Keratinocyte (primary cell): ENCODE measurements at regions not wholly inside any gene's neighbourhood (a gene's known extent, or its start where the extent isn't known, plus 50 kb on each side); places are given as distances from the start of the nearest gene placed in this dataset.

Source experiments
- DNase-seq: peaks from one replicate; pipeline ENCODE4 v3.0.0-alpha.2; 2011; ENCODE audit warnings: low read depth, missing footprints, low spot score
- FAIRE-seq: peaks from 2 replicates; lab custom pipeline; 2011; peaks lifted over from hg19 to GRCh38; lab: Jason Lieb, UNC
- H2AFZ ChIP-seq: 2 replicates; pipeline ENCODE4 v1.6.0; 2012; ENCODE audit warnings: low read length, control low read depth, inconsistent platforms; ENCODE audit not compliant: control insufficient read depth
- H3K27ac ChIP-seq: 2 replicates; pipeline ENCODE4 v1.5.1; 2011; ENCODE audit warnings: low read length; ENCODE audit not compliant: control insufficient read depth, insufficient read depth
- H3K27me3 ChIP-seq: 3 replicates; pipeline ENCODE4 v1.6.0; 2011; ENCODE audit warnings: low read length; ENCODE audit not compliant: control insufficient read depth, insufficient read depth; ENCODE audit errors: extremely low read depth
- H3K36me3 ChIP-seq, 2 experiments: 2 replicates in 1 of 2; 3 replicates in 1 of 2; pipeline ENCODE4 v1.5.1; 2011; ENCODE audit warnings: low read length in 2 of 2, mild to moderate bottlenecking in 1 of 2; ENCODE audit not compliant: control insufficient read depth in 2 of 2, insufficient read depth in 2 of 2; ENCODE audit errors: extremely low read depth in 1 of 2
- H3K4me1 ChIP-seq: 3 replicates; pipeline ENCODE4 v1.5.1; 2011; ENCODE audit warnings: low read length; ENCODE audit not compliant: control insufficient read depth, insufficient read depth; ENCODE audit errors: extremely low read depth
- H3K4me2 ChIP-seq: 3 replicates; pipeline ENCODE4 v1.6.0; 2011; ENCODE audit warnings: low read depth, low read length; ENCODE audit not compliant: control insufficient read depth, insufficient read depth; ENCODE audit errors: extremely low read depth
- H3K4me3 ChIP-seq, 3 experiments: fragments of 200-600 bp in 1 of 3; sonication (generic) in 1 of 3; 2 replicates in 2 of 3; 3 replicates in 1 of 3; pipeline ENCODE4 v1.5.1; 2011 to 2016; ENCODE audit warnings: low read length in 3 of 3, mild to moderate bottlenecking in 3 of 3, control low read depth in 2 of 3, inconsistent platforms in 1 of 3, low read depth in 1 of 3, mixed read lengths in 1 of 3, mixed run types in 1 of 3, moderate library complexity in 1 of 3; ENCODE audit not compliant: control insufficient read depth in 2 of 3, insufficient read depth in 2 of 3; ENCODE audit errors: extremely low read depth in 1 of 3
- H3K79me2 ChIP-seq: 2 replicates; pipeline ENCODE4 v1.6.0; 2012; ENCODE audit warnings: low read length; ENCODE audit not compliant: control insufficient read depth, insufficient read depth
- H3K9ac ChIP-seq: 3 replicates; pipeline ENCODE4 v1.6.0; 2011; ENCODE audit warnings: low read length; ENCODE audit not compliant: control insufficient read depth, insufficient read depth; ENCODE audit errors: extremely low read depth
- H3K9me1 ChIP-seq: 3 replicates; pipeline ENCODE4 v1.6.0; 2011; ENCODE audit warnings: low read length; ENCODE audit not compliant: control insufficient read depth, insufficient read depth; ENCODE audit errors: extremely low read depth
- H3K9me3 ChIP-seq: 2 replicates; pipeline ENCODE4 v1.5.1; 2012; ENCODE audit warnings: low read depth, low read length; ENCODE audit not compliant: control insufficient read depth
- H4K20me1 ChIP-seq: 3 replicates; pipeline ENCODE4 v1.6.0; 2011; ENCODE audit warnings: low read length; ENCODE audit not compliant: control insufficient read depth, insufficient read depth; ENCODE audit errors: extremely low read depth
- EZH2 ChIP-seq: IDR thresholded peaks from one replicate; pipeline ENCODE4 v1.6.1; 2012; ENCODE audit warnings: inconsistent platforms, mild to moderate bottlenecking, low read length, moderate library complexity
- dilution Hi-C: fragments of 300-500 bp; cut with MboI; formaldehyde crosslinking; loops from one replicate; pipeline ENCODE4 v1.7.0; 2020; ENCODE audit warnings: low sequenced_read_pairs; ENCODE audit not compliant: extremely low pct_ligation_motif_present
- TF ChIP-seq, protein P1 (sequence below), 3 experiments: IDR thresholded peaks in 1 of 3; conservative IDR thresholded peaks in 1 of 3; optimal IDR thresholded peaks in 1 of 3; 2 replicates in 2 of 3; 3 replicates in 1 of 3; pipeline versions ENCODE3 to v1.5.1; 2011; ENCODE audit warnings: low read length in 3 of 3, mild to moderate bottlenecking in 3 of 3, moderate library complexity in 2 of 3, control low read depth in 1 of 3, inconsistent platforms in 1 of 3; ENCODE audit not compliant: insufficient read depth in 2 of 3; ENCODE audit errors: extremely low read depth in 1 of 3

DNA sequence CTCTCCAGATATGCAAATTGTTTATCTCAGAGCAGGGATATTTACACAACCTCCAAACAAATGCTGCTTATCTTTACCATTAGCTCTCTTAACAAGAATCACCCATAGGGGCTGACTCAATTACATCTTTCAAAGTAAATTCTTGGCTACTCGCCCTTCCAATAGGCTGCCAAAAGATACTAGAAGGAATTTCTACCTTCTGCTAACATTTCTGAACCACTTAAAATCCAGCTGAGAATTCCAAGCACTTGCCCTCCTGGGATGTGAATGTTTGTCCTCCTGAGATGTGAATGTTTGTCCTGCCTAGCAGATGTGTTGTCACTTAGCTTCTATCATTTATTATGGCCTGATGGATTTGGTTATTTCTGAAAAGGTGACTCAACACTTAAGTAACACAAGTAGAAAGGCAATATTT is 388.0 kb downstream of the GJA1 start:
- TF ChIP-seq, protein P1, sequence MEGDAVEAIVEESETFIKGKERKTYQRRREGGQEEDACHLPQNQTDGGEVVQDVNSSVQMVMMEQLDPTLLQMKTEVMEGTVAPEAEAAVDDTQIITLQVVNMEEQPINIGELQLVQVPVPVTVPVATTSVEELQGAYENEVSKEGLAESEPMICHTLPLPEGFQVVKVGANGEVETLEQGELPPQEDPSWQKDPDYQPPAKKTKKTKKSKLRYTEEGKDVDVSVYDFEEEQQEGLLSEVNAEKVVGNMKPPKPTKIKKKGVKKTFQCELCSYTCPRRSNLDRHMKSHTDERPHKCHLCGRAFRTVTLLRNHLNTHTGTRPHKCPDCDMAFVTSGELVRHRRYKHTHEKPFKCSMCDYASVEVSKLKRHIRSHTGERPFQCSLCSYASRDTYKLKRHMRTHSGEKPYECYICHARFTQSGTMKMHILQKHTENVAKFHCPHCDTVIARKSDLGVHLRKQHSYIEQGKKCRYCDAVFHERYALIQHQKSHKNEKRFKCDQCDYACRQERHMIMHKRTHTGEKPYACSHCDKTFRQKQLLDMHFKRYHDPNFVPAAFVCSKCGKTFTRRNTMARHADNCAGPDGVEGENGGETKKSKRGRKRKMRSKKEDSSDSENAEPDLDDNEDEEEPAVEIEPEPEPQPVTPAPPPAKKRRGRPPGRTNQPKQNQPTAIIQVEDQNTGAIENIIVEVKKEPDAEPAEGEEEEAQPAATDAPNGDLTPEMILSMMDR (optimal IDR thresholded peaks at IDR 0.05 in 1 of 3, IDR thresholded peaks at IDR 0.05 in 1 of 3, conservative IDR thresholded peaks at IDR 0.05 in 1 of 3; ENCODE audit: extremely low read depth in 1 of 3, insufficient read depth in 2 of 3, low read length in 3 of 3): no peak
- TF ChIP-seq EZH2: no peak
- Histone ChIP-seq H3K27ac (no peak overlapping the region), H3K9me1 (no peaks in the 10 kb centered on the region), H4K20me1 (no peaks in the 10 kb centered on the region), H2AFZ (no peak overlapping the region), H3K4me2 (no peak overlapping the region), H3K9ac (no peak overlapping the region), H3K36me3 (no peaks in the 10 kb centered on the region), H3K4me3 (no peak overlapping the region), H3K79me2 (no peaks in the 10 kb centered on the region), H3K27me3 (no peaks in the 10 kb centered on the region), H3K9me3 (no peaks in the 10 kb centered on the region), H3K4me1 (peaks cover 9% of the 10 kb centered on the region)
- no peak for FAIRE-seq
- DNase-seq: no peak
- dilution Hi-C loops: no loop called here

DNA sequence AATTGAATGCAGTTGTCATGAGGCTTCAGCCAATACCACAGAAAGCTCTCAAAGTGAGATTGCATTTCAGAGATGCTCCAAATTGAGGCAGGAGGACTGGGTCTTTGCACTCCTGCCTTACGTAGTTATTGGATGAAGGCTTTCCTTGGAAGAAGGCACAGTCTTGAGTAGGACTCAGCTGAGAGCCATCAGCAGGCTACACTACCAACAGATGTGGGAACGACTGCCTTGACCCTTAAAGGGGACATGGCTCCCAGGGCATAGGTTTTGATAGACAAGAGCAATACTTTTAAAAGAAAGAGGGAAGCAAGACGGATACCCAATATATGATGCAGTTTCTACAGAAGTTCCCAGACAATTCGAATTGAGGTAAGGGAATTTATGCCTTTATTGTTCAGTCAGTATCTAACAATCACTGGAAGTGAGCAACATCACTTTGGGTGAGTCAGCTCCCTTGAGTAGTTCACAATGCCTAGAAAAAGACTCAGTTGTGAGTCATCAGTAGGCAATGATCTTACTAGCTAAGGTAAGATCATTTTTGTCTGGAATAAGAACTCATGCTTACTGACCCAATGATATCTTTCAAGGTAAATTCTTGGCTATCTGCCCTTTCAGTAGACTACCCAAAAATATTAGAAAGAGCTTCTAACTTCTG is 390.8 kb downstream of the GJA1 start:
- Histone ChIP-seq H3K4me3 (no peak overlapping the region), H3K9me3 (no peaks in the 10 kb centered on the region), H3K4me2 (peak overlapping the region; percentile 22), H3K27me3 (no peaks in the 10 kb centered on the region), H3K27ac (peak overlapping the region; percentile 36), H4K20me1 (no peaks in the 10 kb centered on the region), H3K4me1 (peaks cover 9% of the 10 kb centered on the region), H3K9ac (no peak overlapping the region), H3K9me1 (no peaks in the 10 kb centered on the region), H3K79me2 (no peaks in the 10 kb centered on the region), H3K36me3 (no peaks in the 10 kb centered on the region), H2AFZ (peak overlapping the region; percentile 20)
- FAIRE-seq (peak; percentile 93), DNase-seq (peak; percentile 88)
- TF ChIP-seq, protein P1 (optimal IDR thresholded peaks at IDR 0.05 in 1 of 3, IDR thresholded peaks at IDR 0.05 in 1 of 3, conservative IDR thresholded peaks at IDR 0.05 in 1 of 3; ENCODE audit: extremely low read depth in 1 of 3, insufficient read depth in 2 of 3, low read length in 3 of 3): no peak
- TF ChIP-seq EZH2: no peak
- dilution Hi-C loops: no loop called here
